ENCODE measurements at regions not wholly inside any gene's neighbourhood (a gene's known extent, or its start where the extent isn't known, plus 50 kb on each side); places are given as distances from the start of the nearest gene placed in this dataset.

GRCh38 chr12:132428936-132429601, 60.9 kb upstream of the FBRSL1 start:
- TF ChIP-seq CTCF (IDR thresholded peaks at IDR 0.05), result no peak
- no peak for TF ChIP-seq POLR2A (IDR thresholded peaks at IDR 0.05)
